Large intestine (tissue), 3 donors: ENCODE measurements at regions not wholly inside any gene's neighbourhood (a gene's known extent, or its start where the extent isn't known, plus 50 kb on each side); places are given as distances from the start of the nearest gene placed in this dataset.
A peak's percentile ranks its signal among the peaks of the same experiment; 100 is the strongest.

Experiments
- DNase-seq, 2 donors: peaks; one replicate each; pipeline versions ENCODE4 v3.0.0 to v3.0.0-alpha.2; 2013
- H3K27ac ChIP-seq: one replicate; pipeline ENCODE4 v1.5.1; 2013; ENCODE audit warnings: low read length
- H3K27me3 ChIP-seq: 2 replicates; pipeline ENCODE4 v1.6.1; 2013; ENCODE audit warnings: low read length; ENCODE audit not compliant: control insufficient read depth, insufficient read depth
- H3K36me3 ChIP-seq: 2 replicates; pipeline ENCODE4 v1.6.1; 2013; ENCODE audit warnings: low read length; ENCODE audit not compliant: control insufficient read depth, insufficient read depth
- H3K4me1 ChIP-seq: one replicate; pipeline ENCODE4 v1.6.1; 2013; ENCODE audit warnings: low read length; ENCODE audit not compliant: control insufficient read depth, insufficient read depth
- H3K4me3 ChIP-seq: one replicate; pipeline ENCODE4 v1.5.1; 2013; ENCODE audit warnings: low read length
- H3K9me3 ChIP-seq: one replicate; pipeline ENCODE4 v1.6.1; 2013; ENCODE audit warnings: mild to moderate bottlenecking, low read depth, low read length, moderate library complexity; ENCODE audit not compliant: control insufficient read depth
- WGBS: methylation state at CpG from one replicate; pipeline ENCODE4 v1.1.5; 2013; ENCODE audit warnings: low lambda C conversion rate; ENCODE audit not compliant: insufficient coverage; 5-methylcytosine and 5-hydroxymethylcytosine counted together

- Histone ChIP-seq H3K27ac (no peak overlapping the region), H3K27me3 (no peaks in the 10 kb centered on the region), H3K4me1 (no peaks in the 10 kb centered on the region), H3K36me3 (no peaks in the 10 kb centered on the region), H3K4me3 (no peak overlapping the region), H3K9me3 (no peaks in the 10 kb centered on the region)
- no peak for DNase-seq
- no CpG with 5 or more reads among the region's 9 CpGs for WGBS
These were observed 318.9 kb upstream of the TRIB2 start for GRCh38 chr2:12397854-12398253.

DNA sequence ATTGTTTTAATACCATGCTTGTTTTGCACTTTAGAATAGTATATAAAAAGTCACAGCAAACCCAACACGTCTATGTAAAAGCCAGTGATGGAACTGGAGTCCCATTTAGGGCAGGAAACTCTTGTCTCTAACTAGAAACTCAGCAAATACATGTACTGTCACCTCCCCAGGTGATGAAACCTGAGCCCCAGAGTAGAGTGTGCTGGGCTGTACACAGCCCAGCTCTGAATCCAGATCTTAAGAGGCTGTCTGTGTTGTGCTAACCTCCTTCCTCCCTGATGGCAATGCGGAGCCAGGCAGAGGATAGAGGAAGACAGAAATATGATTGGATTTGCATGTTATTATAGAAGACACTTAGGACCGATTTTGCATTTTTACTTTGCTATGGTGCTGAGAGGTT is 317.5 kb upstream of the TRIB2 start:
- no peaks in the 10 kb centered on the region for H3K27me3 ChIP-seq
- no peak overlapping the region for H3K27ac ChIP-seq
- no peaks in the 10 kb centered on the region for H3K9me3 ChIP-seq
- H3K36me3 ChIP-seq = no peaks in the 10 kb centered on the region
- H3K4me3 ChIP-seq = no peak overlapping the region
- DNase-seq = no peak
- H3K4me1 ChIP-seq = no peaks in the 10 kb centered on the region
- WGBS = no CpG with 5 or more reads among the region's 3 CpGs

DNA sequence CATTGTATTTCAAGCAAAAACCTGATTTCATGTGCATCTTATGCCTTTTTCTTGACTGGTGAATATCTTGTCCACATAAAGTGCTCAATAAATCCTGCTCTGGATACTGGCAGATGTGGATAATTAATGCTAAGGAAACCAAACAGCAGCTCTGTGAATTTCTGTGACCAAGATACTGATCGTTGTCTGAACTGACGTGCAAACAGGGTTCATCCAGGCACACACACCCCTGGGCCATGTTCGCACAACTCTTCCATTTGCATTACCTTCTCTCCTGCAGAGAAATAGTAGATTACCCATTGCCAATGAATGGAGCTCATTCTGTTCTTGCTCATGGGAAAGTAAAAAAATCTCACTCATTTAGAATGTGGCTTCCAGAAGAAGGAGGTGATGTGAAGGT is 316.2 kb upstream of the TRIB2 start:
- Histone ChIP-seq H3K36me3 (no peaks in the 10 kb centered on the region), H3K27ac (no peak overlapping the region), H3K4me3 (no peak overlapping the region), H3K4me1 (no peaks in the 10 kb centered on the region), H3K27me3 (no peaks in the 10 kb centered on the region), H3K9me3 (no peaks in the 10 kb centered on the region)
- 83% methylated on average over 1 of the region's 3 CpGs for WGBS
- no peak for DNase-seq

DNA sequence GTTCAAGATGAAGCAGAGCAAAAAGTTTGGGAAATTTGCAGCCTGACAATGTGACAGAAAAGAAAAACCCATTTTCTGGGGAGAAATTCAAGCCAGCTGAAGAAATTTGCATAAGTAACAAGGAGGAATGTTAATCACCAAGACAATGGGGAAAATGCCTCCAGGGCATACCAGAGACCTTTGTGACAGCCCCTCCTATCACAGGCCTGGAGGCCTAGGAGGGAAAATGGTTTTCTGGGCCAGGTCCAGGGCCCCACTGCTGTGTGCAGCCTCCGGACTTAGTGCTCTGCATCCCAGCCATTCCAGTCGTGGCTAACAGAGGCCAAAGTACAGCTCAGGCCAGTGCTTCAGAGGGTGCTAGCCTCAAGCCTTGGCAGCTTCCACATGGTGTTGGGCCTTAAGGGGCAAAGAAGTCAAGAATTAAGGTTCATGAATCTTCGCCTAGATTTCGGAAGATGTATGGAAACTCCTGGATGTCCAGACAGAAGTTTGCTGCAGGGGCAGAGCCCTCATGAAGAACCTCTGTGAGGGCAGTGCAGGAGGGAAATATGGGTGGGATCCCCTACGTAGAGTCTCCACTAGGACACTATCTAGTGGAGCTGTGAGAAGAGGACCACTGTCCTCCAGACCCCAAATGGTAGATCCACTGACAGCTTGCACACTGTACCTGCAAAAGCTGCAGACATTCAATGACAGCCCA is 314.1 kb upstream of the TRIB2 start:
- DNase-seq = no peak
- H3K36me3 ChIP-seq = no peaks in the 10 kb centered on the region
- H3K9me3 ChIP-seq = no peaks in the 10 kb centered on the region
- no peaks in the 10 kb centered on the region for H3K27me3 ChIP-seq
- 100% methylated on average over 1 of the region's 5 CpGs for WGBS
- no peaks in the 10 kb centered on the region for H3K4me1 ChIP-seq
- H3K4me3 ChIP-seq = no peak overlapping the region
- no peak overlapping the region for H3K27ac ChIP-seq

GRCh38 chr2:12404497-12404896 is 312.2 kb upstream of the TRIB2 start:
- H3K4me1 ChIP-seq = no peaks in the 10 kb centered on the region
- H3K4me3 ChIP-seq = no peak overlapping the region
- no peaks in the 10 kb centered on the region for H3K27me3 ChIP-seq
- DNase-seq = no peak
- H3K27ac ChIP-seq = no peak overlapping the region
- H3K9me3 ChIP-seq = no peaks in the 10 kb centered on the region
- no peaks in the 10 kb centered on the region for H3K36me3 ChIP-seq

DNA sequence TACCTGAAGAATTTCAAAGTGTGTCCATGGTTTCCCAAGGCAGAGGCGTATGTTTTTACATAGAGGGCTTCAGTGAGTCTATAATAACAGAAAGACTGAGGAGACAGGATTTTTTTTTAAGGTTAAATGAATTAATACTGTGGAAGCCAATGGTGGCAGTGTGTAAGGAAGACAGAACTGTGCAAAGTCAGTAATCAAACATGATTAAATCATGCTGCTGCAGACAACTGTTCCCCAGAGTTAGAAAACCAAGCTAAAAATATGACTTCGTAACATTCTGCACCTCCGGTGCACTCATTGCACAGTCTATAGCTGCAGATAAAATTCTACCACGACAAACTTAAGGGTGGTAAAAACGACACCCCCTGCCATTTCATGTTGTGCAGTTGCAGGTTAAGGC is 309.6 kb upstream of the TRIB2 start:
- Histone ChIP-seq H3K36me3 (no peaks in the 10 kb centered on the region), H3K4me1 (no peaks in the 10 kb centered on the region), H3K27ac (no peak overlapping the region), H3K9me3 (no peaks in the 10 kb centered on the region), H3K27me3 (no peaks in the 10 kb centered on the region), H3K4me3 (no peak overlapping the region)
- no peak for DNase-seq
- WGBS = no CpG with 5 or more reads among the region's 5 CpGs

GRCh38 chr2:12412898-12413305 is 303.8 kb upstream of the TRIB2 start:
- H3K27ac ChIP-seq = no peak overlapping the region
- H3K4me1 ChIP-seq = no peaks in the 10 kb centered on the region
- no peaks in the 10 kb centered on the region for H3K27me3 ChIP-seq
- no peak overlapping the region for H3K4me3 ChIP-seq
- H3K36me3 ChIP-seq = no peaks in the 10 kb centered on the region
- no CpG with 5 or more reads among the region's 3 CpGs for WGBS
- DNase-seq = peak in 1 of 2 donors; percentile 7
- no peaks in the 10 kb centered on the region for H3K9me3 ChIP-seq

DNA sequence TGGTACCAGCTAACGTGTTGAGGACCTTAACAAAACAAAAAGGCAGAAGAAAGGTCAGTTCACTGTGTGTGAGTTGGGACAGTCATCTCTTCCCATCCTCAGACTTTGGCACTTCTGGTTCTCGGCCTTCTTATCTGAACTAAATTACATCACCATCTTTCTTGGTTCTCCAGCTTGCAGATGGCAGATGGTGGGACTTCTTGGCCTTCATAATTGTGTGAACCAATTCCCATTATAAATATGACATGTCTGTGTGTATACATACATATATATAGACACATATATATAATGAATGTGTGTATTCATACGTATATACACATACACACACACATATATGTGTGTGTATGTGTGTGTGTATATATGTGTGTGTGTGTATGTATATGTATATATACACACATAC is 301.2 kb upstream of the TRIB2 start:
- Histone ChIP-seq H3K9me3 (no peaks in the 10 kb centered on the region), H3K36me3 (no peaks in the 10 kb centered on the region), H3K4me3 (no peak overlapping the region), H3K27ac (no peak overlapping the region), H3K27me3 (no peaks in the 10 kb centered on the region), H3K4me1 (no peaks in the 10 kb centered on the region)
- no peak for DNase-seq
- WGBS = no CpG with 5 or more reads among the region's 3 CpGs

- Histone ChIP-seq H3K4me1 (no peaks in the 10 kb centered on the region), H3K27ac (no peak overlapping the region), H3K9me3 (no peaks in the 10 kb centered on the region), H3K4me3 (no peak overlapping the region), H3K27me3 (no peaks in the 10 kb centered on the region), H3K36me3 (no peaks in the 10 kb centered on the region)
- DNase-seq = no peak
- 83% methylated on average over 2 of the region's 6 CpGs for WGBS
These were observed 300.1 kb upstream of the TRIB2 start for GRCh38 chr2:12416600-12416999.

DNA sequence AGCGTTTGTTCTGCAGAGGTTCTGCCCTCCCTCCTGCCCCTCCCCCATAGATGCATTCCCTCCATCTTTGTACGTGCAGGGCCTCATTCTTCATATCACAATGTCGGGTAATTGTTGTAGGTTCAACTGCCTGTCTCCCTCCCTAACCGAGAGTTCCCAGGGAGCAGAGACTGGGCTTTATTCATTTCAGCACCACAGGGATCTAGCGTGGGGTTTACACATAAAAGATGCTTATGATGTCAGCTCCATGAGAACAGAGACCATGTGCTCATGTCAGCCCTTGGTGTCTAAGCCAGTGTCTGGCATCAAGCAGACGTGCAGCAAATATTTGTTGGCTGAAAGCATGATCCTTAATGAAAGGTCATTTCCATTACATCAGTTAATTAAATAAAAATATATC is 298.9 kb upstream of the TRIB2 start:
- Histone ChIP-seq H3K4me3 (no peak overlapping the region), H3K9me3 (no peaks in the 10 kb centered on the region), H3K27ac (no peak overlapping the region), H3K27me3 (no peaks in the 10 kb centered on the region), H3K4me1 (no peaks in the 10 kb centered on the region), H3K36me3 (no peaks in the 10 kb centered on the region)
- no peak for DNase-seq
- WGBS = no CpG with 5 or more reads among the region's 6 CpGs

GRCh38 chr2:12419803-12420202 is 296.9 kb upstream of the TRIB2 start:
- H3K27me3 ChIP-seq = no peaks in the 10 kb centered on the region
- no peak for DNase-seq
- no peak overlapping the region for H3K27ac ChIP-seq
- no peak overlapping the region for H3K4me3 ChIP-seq
- no CpG with 5 or more reads among the region's 3 CpGs for WGBS
- no peaks in the 10 kb centered on the region for H3K4me1 ChIP-seq
- no peaks in the 10 kb centered on the region for H3K9me3 ChIP-seq
- H3K36me3 ChIP-seq = no peaks in the 10 kb centered on the region
